GM18867 (cell line): ENCODE measurements at regions not wholly inside any gene's neighbourhood (a gene's known extent, or its start where the extent isn't known, plus 50 kb on each side); places are given as distances from the start of the nearest gene placed in this dataset.
A peak's percentile ranks its signal among the peaks of the same experiment; 100 is the strongest.

Source experiments
- ATAC-seq: cut with Tn5 transposase; IDR thresholded peaks from one replicate; pipeline ENCODE4 v1.9.1; 2021; ENCODE audit warnings: mild to moderate bottlenecking, moderate library complexity; ENCODE audit not compliant: unreplicated experiment

DNA sequence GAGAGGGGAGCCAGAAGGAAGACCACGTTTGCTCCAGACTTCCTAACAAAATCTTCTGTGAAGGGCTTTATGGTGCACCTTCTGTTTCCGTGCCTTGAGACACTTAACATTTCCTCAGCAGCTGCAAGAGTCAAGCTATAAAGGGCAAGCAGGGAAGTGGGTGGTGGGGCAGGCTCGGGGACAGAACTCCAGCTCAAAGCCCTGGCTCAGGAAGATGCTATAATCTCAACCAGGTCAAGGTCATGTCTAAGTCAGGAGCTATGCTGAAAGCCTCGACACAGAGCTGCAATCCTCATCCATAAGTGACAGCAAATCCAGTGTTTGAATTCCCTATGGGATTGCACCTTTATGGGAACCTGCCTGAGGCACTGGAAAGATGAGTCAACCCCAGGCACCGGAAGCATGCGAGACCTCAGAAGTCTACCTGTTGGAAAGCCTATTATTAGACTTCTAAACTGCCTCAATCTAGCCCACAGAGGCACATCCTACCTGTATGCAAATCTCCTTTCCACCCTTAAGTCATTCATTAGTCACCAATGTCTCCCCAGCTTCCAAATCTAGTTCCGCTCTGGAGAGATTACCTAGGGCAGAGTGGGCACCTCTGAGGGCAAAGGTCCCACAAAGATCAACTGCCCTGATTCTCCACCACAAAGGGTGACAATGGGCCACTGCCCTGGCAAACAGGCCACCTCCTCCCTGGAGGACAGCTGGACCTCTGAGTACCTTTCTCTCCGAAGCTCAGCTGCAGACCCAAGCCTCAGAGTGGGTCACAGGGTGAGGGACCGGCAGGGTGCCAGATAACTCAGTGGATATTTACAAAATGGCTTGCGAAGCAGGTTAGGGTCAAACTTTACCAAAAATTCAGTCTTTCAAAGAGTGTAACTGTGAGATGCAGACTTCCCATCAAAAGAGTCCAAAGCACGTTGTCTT, 287.0 kb downstream of the CDC5L start:
- ATAC-seq = no peak

DNA sequence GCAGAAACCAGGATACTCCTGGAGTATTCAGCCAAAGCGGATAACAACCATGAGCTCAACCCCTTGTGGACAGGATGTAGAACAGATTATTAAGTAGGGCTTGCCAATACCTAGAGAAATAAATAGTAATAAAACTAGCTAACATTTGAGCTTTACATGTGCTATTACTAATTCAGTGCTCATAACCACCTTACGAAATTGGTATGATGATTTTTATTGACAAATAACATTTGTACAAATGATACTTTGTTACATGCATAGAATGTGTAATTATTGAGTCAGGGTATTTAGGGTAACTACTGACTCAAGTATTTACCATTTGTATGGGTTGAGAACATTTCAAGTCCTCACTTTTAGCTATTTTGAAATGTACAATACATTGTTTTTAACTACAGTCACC, 287.9 kb downstream of the CDC5L start:
- no peak for ATAC-seq

- no peak for ATAC-seq
Observed at GRCh38 chr6:44676246-44676790, 288.8 kb downstream of the CDC5L start.

DNA sequence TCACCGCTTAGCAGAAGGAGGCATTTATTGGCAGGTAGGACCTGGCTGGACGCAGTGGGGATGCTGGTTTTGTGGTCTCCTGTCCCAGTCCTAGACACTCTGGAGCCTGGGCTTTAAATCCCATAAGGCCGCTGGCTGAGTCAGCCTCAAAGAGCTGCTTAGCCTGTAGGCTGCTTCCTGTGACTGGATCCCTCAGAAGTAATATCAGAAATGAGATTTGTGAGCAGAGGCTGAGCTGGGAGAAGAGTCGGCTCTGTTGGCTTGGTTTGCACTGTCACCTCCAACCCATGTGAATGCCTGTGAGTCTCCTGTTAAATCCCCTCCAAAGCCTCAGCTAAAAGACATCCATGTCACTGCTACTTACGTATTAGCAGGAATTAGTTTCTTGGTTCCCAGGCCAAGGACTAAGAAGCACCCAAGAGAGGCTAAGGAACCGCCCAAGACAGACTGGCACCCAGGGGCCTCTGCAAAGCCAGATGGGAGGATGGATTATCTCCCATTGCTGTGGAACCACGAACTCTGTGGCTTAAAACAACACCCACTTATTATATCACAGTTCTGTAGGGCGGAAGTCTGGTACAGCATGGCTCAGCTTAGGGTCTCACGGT, 289.4 kb downstream of the CDC5L start:
- ATAC-seq = no peak

GRCh38 chr6:44678252-44678935, 290.9 kb downstream of the CDC5L start:
- ATAC-seq = no peak

DNA sequence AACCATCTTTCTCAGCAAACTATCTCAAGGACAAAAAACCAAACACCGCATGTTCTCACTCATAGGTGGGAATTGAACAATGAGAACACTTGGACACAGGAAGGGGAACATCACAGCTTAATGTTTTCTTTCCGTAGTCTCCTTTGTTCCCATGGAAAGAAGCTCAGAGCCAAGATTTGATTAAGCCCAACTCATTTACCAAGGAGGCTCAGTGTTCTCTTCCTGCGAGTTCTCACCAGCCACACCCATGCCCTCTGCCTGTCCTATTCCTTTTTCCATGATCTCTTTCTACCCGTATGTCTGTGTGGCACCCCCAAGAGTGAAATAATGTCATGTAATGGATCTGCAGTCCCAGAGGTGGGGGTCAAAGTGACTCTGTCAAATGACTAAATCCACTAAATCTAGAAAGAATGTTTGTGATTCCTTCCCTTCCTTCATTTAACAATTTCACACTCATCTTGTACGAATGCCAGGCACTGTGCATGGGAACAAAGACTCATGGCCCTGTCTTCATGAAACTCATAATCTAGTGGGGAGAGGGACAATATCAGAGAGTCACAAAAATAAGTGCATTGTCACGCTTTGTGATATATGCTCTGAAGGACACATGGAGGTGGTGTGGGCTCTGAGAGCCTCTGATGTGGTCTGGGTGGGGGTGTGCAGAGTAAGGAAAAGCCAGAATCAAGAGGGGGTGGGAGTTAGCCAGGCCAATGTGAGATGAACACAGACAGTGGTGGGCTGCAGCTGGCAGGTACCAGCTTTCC, 292.1 kb downstream of the CDC5L start:
- ATAC-seq = no peak

- ATAC-seq = no peak
Observed at GRCh38 chr6:44680202-44680720, 292.8 kb downstream of the CDC5L start.

GRCh38 chr6:44681761-44682160, 294.3 kb downstream of the CDC5L start:
- no peak for ATAC-seq

DNA sequence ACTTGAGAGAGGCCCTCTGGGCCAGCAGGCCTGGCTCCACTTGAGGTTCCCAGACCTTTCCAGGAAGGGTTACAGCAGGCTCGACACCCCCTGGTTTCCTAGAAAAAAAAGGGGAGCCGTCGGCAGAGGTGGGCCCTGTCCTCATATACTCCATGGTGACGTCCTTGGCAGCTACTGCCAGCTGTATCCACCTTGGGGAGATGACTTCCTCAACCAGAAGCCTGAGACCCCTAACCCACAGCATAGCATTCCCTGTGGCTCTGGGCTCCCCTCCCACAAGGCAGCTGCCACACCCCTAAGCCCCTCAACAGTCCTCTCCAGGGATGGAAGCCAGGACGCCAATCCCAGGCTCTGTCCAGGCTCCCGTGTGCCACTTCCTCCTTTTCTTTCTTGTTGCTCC, 294.8 kb downstream of the CDC5L start:
- no peak for ATAC-seq

- ATAC-seq = no peak
Observed at GRCh38 chr6:44682987-44683779, 295.7 kb downstream of the CDC5L start.

- no peak for ATAC-seq
Observed at GRCh38 chr6:44685213-44685612, 297.7 kb downstream of the CDC5L start.

DNA sequence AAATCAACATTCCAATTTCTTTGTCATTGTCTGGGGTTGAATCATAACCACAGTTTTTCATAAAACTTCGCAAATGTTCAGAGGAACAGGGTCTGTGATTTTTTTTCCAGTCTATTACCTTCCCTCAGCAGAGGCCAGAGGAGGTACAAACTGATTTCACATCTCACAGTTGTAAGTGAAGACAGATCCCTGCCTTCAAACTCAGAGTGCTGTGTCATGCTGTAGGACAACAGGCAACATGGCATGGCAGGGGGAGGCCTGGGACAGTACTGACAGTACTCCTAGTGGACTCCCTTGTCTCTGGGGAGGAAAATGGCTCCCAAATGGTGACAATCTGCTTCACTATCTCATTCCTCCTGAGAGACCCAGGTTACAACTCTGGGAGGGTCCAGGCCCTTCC, 308.6 kb downstream of the CDC5L start:
- no peak for ATAC-seq

- ATAC-seq = no peak
Observed at GRCh38 chr6:44696686-44697085, 309.2 kb downstream of the CDC5L start.

- peak; percentile 77 for ATAC-seq
Observed at GRCh38 chr6:44697327-44697726, 309.8 kb downstream of the CDC5L start.

GRCh38 chr6:44698602-44699001, 311.1 kb downstream of the CDC5L start:
- ATAC-seq = no peak

DNA sequence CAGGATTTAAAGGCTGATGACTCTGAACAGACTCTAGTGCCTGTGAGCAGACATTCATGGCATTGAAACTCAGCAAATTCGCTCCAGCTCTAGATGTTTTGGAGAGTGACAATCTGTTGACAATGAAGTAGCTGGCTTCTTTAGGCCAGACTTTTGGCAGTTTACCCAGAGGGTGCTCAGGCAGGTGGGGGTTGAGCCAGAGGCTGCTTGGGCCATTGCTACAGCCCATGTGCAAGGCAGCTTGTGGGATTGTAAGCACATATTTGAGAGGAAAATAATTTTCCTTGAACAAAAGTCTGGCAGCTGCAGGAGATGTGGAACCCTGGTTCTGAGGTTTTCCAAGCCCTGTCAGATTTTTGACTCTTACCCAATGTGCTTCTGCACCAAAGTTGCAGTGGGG, 311.6 kb downstream of the CDC5L start:
- ATAC-seq = no peak

- no peak for ATAC-seq
Observed at GRCh38 chr6:44699851-44700250, 312.3 kb downstream of the CDC5L start.

- ATAC-seq = no peak
Observed at GRCh38 chr6:44700422-44700821, 312.9 kb downstream of the CDC5L start.

GRCh38 chr6:44701038-44701636, 313.6 kb downstream of the CDC5L start:
- no peak for ATAC-seq
